ENCODE measurements at regions not wholly inside any gene's neighbourhood (a gene's known extent, or its start where the extent isn't known, plus 50 kb on each side); places are given as distances from the start of the nearest gene placed in this dataset.
A peak's percentile ranks its signal among the peaks of the same experiment; 100 is the strongest.

GRCh38 chr21:40901691-40902090, 54.7 kb upstream of the DSCAM start:
- no peak for DNase-seq (ENCODE audit: low spot score)

GRCh38 chr21:40902299-40902698, 55.3 kb upstream of the DSCAM start:
- DNase-seq (ENCODE audit: low spot score) = no peak

GRCh38 chr21:40902993-40903392, 56.0 kb upstream of the DSCAM start:
- DNase-seq (ENCODE audit: low spot score) = no peak

- no peak for DNase-seq (ENCODE audit: low spot score)
Observed at GRCh38 chr21:40905251-40905650, 58.3 kb upstream of the DSCAM start.

GRCh38 chr21:40912375-40912774, 65.4 kb upstream of the DSCAM start:
- no peak for DNase-seq (ENCODE audit: low spot score)

- DNase-seq (ENCODE audit: low spot score) = no peak
Observed at GRCh38 chr21:40915114-40915513, 68.2 kb upstream of the DSCAM start.

GRCh38 chr21:40923407-40923806, 76.4 kb upstream of the DSCAM start:
- DNase-seq (ENCODE audit: low spot score) = no peak

- no peak for DNase-seq (ENCODE audit: low spot score)
Observed at GRCh38 chr21:40923901-40924300, 76.9 kb upstream of the DSCAM start.

GRCh38 chr21:40924641-40925040, 77.7 kb upstream of the DSCAM start:
- no peak for DNase-seq (ENCODE audit: low spot score)

GRCh38 chr21:40926238-40926637, 79.3 kb upstream of the DSCAM start:
- DNase-seq (ENCODE audit: low spot score) = no peak

GRCh38 chr21:40929833-40930232, 82.9 kb upstream of the DSCAM start:
- DNase-seq (ENCODE audit: low spot score) = no peak

- no peak for DNase-seq (ENCODE audit: low spot score)
Observed at GRCh38 chr21:40931197-40931596, 84.2 kb upstream of the DSCAM start.

GRCh38 chr21:40936178-40936577, 89.2 kb upstream of the DSCAM start:
- no peak for DNase-seq (ENCODE audit: low spot score)

GRCh38 chr21:40936771-40937261, 89.9 kb upstream of the DSCAM start:
- DNase-seq (ENCODE audit: low spot score) = no peak

GRCh38 chr21:40938078-40938477, 91.1 kb upstream of the DSCAM start:
- DNase-seq (ENCODE audit: low spot score) = no peak

- DNase-seq (ENCODE audit: low spot score) = no peak
Observed at GRCh38 chr21:40938611-40939010, 91.7 kb upstream of the DSCAM start.

- no peak for DNase-seq (ENCODE audit: low spot score)
Observed at GRCh38 chr21:40947713-40948112, 100.8 kb upstream of the DSCAM start.

- no peak for DNase-seq (ENCODE audit: low spot score)
Observed at GRCh38 chr21:40950970-40951369, 104.0 kb upstream of the DSCAM start.

- DNase-seq (ENCODE audit: low spot score) = no peak
Observed at GRCh38 chr21:40952551-40953323, 105.8 kb upstream of the DSCAM start.

GRCh38 chr21:40964691-40965090, 117.7 kb upstream of the DSCAM start:
- DNase-seq (ENCODE audit: low spot score) = no peak

GRCh38 chr21:40967771-40968170, 120.8 kb upstream of the DSCAM start:
- no peak for DNase-seq (ENCODE audit: low spot score)

- no peak for DNase-seq (ENCODE audit: low spot score)
Observed at GRCh38 chr21:40972151-40972550, 125.2 kb upstream of the DSCAM start.

GRCh38 chr21:40976198-40977109, 129.5 kb upstream of the DSCAM start:
- DNase-seq (ENCODE audit: low spot score) = peak; percentile 52

Data from LoVo (cell line).